ENCODE measurements at regions not wholly inside any gene's neighbourhood (a gene's known extent, or its start where the extent isn't known, plus 50 kb on each side); places are given as distances from the start of the nearest gene placed in this dataset.

DNA sequence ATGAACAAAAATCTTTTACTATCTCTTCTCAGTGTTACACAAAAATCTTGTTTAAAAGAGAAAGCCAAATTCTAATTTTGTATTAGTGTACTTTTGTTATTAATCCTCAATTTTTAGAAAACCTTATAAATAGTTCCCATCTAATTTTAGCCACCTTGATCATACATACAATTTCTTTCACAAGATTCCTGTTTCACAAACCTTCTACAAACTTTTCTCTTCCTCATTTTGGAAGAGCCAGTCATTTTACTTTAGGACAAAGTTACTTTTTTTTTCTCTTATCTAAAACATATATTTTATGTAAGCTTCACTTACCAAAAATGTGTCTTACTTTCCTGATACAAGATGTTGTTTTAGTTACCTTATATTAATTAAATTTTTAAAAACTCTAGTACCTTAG, 161.3 kb downstream of the YIPF5 start (continued):
- TF ChIP-seq, protein P1, sequence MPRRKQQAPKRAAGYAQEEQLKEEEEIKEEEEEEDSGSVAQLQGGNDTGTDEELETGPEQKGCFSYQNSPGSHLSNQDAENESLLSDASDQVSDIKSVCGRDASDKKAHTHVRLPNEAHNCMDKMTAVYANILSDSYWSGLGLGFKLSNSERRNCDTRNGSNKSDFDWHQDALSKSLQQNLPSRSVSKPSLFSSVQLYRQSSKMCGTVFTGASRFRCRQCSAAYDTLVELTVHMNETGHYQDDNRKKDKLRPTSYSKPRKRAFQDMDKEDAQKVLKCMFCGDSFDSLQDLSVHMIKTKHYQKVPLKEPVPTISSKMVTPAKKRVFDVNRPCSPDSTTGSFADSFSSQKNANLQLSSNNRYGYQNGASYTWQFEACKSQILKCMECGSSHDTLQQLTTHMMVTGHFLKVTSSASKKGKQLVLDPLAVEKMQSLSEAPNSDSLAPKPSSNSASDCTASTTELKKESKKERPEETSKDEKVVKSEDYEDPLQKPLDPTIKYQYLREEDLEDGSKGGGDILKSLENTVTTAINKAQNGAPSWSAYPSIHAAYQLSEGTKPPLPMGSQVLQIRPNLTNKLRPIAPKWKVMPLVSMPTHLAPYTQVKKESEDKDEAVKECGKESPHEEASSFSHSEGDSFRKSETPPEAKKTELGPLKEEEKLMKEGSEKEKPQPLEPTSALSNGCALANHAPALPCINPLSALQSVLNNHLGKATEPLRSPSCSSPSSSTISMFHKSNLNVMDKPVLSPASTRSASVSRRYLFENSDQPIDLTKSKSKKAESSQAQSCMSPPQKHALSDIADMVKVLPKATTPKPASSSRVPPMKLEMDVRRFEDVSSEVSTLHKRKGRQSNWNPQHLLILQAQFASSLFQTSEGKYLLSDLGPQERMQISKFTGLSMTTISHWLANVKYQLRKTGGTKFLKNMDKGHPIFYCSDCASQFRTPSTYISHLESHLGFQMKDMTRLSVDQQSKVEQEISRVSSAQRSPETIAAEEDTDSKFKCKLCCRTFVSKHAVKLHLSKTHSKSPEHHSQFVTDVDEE (CRISPR knock-in tag; IDR thresholded peaks at IDR 0.05): no peak
- TF ChIP-seq OSR1 (CRISPR knock-in tag; IDR thresholded peaks at IDR 0.05) (no peak), TCF4 (CRISPR knock-in tag; IDR thresholded peaks at IDR 0.05; ENCODE audit: borderline replicate concordance) (no peak)

DNA sequence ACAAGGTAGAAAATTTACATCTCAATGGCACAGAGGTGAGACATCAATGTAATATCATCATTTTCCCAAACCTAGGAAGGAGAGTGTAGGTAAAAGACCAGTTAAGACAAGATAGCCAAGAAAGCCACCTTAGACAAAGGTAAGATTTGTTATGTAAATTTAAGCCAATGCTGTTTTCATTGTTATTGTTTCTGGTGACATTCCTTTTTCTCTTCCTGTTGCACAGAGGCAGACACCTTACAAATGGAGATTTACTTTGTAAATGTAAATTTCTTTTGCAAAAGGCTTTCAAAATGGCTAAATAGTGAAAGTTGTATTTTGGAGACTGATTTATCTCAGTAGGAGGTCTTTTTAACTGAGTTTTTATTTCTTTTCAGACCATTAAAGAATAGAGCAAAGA, 159.1 kb downstream of the YIPF5 start:
- TF ChIP-seq CSDC2 (CRISPR knock-in tag; IDR thresholded peaks at IDR 0.05) (no peak), GLIS3 (CRISPR knock-in tag; IDR thresholded peaks at IDR 0.05) (no peak), BACH2 (CRISPR knock-in tag; IDR thresholded peaks at IDR 0.05; ENCODE audit: borderline replicate concordance) (no peak), OSR1 (CRISPR knock-in tag; IDR thresholded peaks at IDR 0.05) (no peak), ZC3H10 (CRISPR knock-in tag; IDR thresholded peaks at IDR 0.05) (no peak), TCF4 (CRISPR knock-in tag; IDR thresholded peaks at IDR 0.05; ENCODE audit: borderline replicate concordance) (no peak), ZNF565 (CRISPR knock-in tag; conservative IDR thresholded peaks at IDR 0.05; ENCODE audit: low read depth) (no peak), ISL1 (CRISPR knock-in tag; IDR thresholded peaks at IDR 0.05) (no peak), PPARA (CRISPR knock-in tag; IDR thresholded peaks at IDR 0.05; ENCODE audit: borderline replicate concordance) (no peak), ZFP3 (CRISPR knock-in tag; IDR thresholded peaks at IDR 0.05) (no peak), ZFP30 (CRISPR knock-in tag; IDR thresholded peaks at IDR 0.05) (no peak), SNAI2 (CRISPR knock-in tag; IDR thresholded peaks at IDR 0.05) (no peak), TOX (CRISPR knock-in tag; IDR thresholded peaks at IDR 0.05; ENCODE audit: borderline replicate concordance) (no peak), ARNTL (CRISPR knock-in tag; IDR thresholded peaks at IDR 0.05; ENCODE audit: borderline replicate concordance, low read depth) (no peak), RARB (CRISPR knock-in tag; IDR thresholded peaks at IDR 0.05) (no peak)
- TF ChIP-seq, protein P2, sequence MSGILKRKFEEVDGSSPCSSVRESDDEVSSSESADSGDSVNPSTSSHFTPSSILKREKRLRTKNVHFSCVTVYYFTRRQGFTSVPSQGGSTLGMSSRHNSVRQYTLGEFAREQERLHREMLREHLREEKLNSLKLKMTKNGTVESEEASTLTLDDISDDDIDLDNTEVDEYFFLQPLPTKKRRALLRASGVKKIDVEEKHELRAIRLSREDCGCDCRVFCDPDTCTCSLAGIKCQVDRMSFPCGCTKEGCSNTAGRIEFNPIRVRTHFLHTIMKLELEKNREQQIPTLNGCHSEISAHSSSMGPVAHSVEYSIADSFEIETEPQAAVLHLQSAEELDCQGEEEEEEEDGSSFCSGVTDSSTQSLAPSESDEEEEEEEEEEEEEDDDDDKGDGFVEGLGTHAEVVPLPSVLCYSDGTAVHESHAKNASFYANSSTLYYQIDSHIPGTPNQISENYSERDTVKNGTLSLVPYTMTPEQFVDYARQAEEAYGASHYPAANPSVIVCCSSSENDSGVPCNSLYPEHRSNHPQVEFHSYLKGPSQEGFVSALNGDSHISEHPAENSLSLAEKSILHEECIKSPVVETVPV (CRISPR knock-in tag; IDR thresholded peaks at IDR 0.05): no peak
- TF ChIP-seq, protein P1 (CRISPR knock-in tag; IDR thresholded peaks at IDR 0.05): no peak
- TF ChIP-seq, protein P3, sequence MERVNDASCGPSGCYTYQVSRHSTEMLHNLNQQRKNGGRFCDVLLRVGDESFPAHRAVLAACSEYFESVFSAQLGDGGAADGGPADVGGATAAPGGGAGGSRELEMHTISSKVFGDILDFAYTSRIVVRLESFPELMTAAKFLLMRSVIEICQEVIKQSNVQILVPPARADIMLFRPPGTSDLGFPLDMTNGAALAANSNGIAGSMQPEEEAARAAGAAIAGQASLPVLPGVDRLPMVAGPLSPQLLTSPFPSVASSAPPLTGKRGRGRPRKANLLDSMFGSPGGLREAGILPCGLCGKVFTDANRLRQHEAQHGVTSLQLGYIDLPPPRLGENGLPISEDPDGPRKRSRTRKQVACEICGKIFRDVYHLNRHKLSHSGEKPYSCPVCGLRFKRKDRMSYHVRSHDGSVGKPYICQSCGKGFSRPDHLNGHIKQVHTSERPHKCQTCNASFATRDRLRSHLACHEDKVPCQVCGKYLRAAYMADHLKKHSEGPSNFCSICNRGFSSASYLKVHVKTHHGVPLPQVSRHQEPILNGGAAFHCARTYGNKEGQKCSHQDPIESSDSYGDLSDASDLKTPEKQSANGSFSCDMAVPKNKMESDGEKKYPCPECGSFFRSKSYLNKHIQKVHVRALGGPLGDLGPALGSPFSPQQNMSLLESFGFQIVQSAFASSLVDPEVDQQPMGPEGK (CRISPR knock-in tag; IDR thresholded peaks at IDR 0.05; ENCODE audit: borderline replicate concordance): no peak
- TF ChIP-seq, protein P4, sequence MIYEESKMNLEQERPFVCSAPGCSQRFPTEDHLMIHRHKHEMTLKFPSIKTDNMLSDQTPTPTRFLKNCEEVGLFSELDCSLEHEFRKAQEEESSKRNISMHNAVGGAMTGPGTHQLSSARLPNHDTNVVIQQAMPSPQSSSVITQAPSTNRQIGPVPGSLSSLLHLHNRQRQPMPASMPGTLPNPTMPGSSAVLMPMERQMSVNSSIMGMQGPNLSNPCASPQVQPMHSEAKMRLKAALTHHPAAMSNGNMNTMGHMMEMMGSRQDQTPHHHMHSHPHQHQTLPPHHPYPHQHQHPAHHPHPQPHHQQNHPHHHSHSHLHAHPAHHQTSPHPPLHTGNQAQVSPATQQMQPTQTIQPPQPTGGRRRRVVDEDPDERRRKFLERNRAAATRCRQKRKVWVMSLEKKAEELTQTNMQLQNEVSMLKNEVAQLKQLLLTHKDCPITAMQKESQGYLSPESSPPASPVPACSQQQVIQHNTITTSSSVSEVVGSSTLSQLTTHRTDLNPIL (CRISPR knock-in tag; IDR thresholded peaks at IDR 0.05; ENCODE audit: low read depth): no peak
- TF ChIP-seq, protein P5, sequence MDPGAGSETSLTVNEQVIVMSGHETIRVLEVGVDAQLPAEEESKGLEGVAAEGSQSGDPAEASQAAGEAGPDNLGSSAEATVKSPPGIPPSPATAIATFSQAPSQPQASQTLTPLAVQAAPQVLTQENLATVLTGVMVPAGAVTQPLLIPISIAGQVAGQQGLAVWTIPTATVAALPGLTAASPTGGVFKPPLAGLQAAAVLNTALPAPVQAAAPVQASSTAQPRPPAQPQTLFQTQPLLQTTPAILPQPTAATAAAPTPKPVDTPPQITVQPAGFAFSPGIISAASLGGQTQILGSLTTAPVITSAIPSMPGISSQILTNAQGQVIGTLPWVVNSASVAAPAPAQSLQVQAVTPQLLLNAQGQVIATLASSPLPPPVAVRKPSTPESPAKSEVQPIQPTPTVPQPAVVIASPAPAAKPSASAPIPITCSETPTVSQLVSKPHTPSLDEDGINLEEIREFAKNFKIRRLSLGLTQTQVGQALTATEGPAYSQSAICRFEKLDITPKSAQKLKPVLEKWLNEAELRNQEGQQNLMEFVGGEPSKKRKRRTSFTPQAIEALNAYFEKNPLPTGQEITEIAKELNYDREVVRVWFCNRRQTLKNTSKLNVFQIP (CRISPR knock-in tag; IDR thresholded peaks at IDR 0.05; ENCODE audit: borderline replicate concordance, low read depth): no peak
- ATAC-seq: no peak
